WI38 (cell line): ENCODE measurements at regions not wholly inside any gene's neighbourhood (a gene's known extent, or its start where the extent isn't known, plus 50 kb on each side); places are given as distances from the start of the nearest gene placed in this dataset.

ENCODE experiments used
- H3K4me3 ChIP-seq: 2 replicates; pipeline ENCODE4 v1.5.1; 2011; ENCODE audit warnings: low read depth, mild to moderate bottlenecking, control low read depth, low read length
- CTCF ChIP-seq: IDR thresholded peaks from 2 replicates; pipeline ENCODE4 v1.5.1; 2012; ENCODE audit warnings: low read depth, mild to moderate bottlenecking, control low read depth, low read length

GRCh38 chr1:91151702-91152101 is 129.9 kb upstream of the ZNF644 start:
- no peak for TF ChIP-seq CTCF
- no peak overlapping the region for H3K4me3 ChIP-seq

- no peak overlapping the region for H3K4me3 ChIP-seq
- TF ChIP-seq CTCF = no peak
Observed at GRCh38 chr1:91148641-91149069, 126.8 kb upstream of the ZNF644 start.

- no peak overlapping the region for H3K4me3 ChIP-seq
- no peak for TF ChIP-seq CTCF
Observed at GRCh38 chr1:91141858-91142257, 120.0 kb upstream of the ZNF644 start.

GRCh38 chr1:91138959-91139358 is 117.1 kb upstream of the ZNF644 start:
- no peak for TF ChIP-seq CTCF
- no peak overlapping the region for H3K4me3 ChIP-seq

GRCh38 chr1:91137173-91137852 is 115.5 kb upstream of the ZNF644 start:
- H3K4me3 ChIP-seq = no peak overlapping the region
- no peak for TF ChIP-seq CTCF

GRCh38 chr1:91135799-91136198 is 114.0 kb upstream of the ZNF644 start:
- no peak for TF ChIP-seq CTCF
- no peak overlapping the region for H3K4me3 ChIP-seq

GRCh38 chr1:91133248-91133647 is 111.4 kb upstream of the ZNF644 start:
- no peak for TF ChIP-seq CTCF
- H3K4me3 ChIP-seq = no peak overlapping the region
